ENCODE measurements at regions not wholly inside any gene's neighbourhood (a gene's known extent, or its start where the extent isn't known, plus 50 kb on each side); places are given as distances from the start of the nearest gene placed in this dataset.
A peak's percentile ranks its signal among the peaks of the same experiment; 100 is the strongest.

GRCh38 chr7:121560267-121560990, 164.3 kb upstream of the FAM3C start:
- FAIRE-seq = no peak

GRCh38 chr7:121558288-121558687, 162.2 kb upstream of the FAM3C start:
- FAIRE-seq = no peak

GRCh38 chr7:121557034-121557892, 161.2 kb upstream of the FAM3C start:
- FAIRE-seq = no peak

GRCh38 chr7:121555558-121555957, 159.4 kb upstream of the FAM3C start:
- FAIRE-seq = no peak

GRCh38 chr7:121547544-121548092, 151.5 kb upstream of the FAM3C start:
- peak; percentile 86 for FAIRE-seq

- no peak for FAIRE-seq
These were observed 150.8 kb upstream of the FAM3C start for GRCh38 chr7:121546632-121547543.

GRCh38 chr7:121545418-121545817, 149.3 kb upstream of the FAM3C start:
- FAIRE-seq = no peak

GRCh38 chr7:121544726-121545125, 148.6 kb upstream of the FAM3C start:
- FAIRE-seq = no peak

- no peak for FAIRE-seq
These were observed 148.1 kb upstream of the FAM3C start for GRCh38 chr7:121544238-121544637.

GRCh38 chr7:121541457-121541856, 145.3 kb upstream of the FAM3C start:
- FAIRE-seq = no peak

- FAIRE-seq = no peak
These were observed 144.0 kb upstream of the FAM3C start for GRCh38 chr7:121540138-121540537.

GRCh38 chr7:121537031-121537430, 140.9 kb upstream of the FAM3C start:
- no peak for FAIRE-seq

GRCh38 chr7:121531175-121532070, 135.3 kb upstream of the FAM3C start:
- no peak for FAIRE-seq

- FAIRE-seq = no peak
These were observed 134.4 kb upstream of the FAM3C start for GRCh38 chr7:121530227-121531174.

GRCh38 chr7:121529003-121529402, 132.9 kb upstream of the FAM3C start:
- no peak for FAIRE-seq

GRCh38 chr7:121526210-121526609, 130.1 kb upstream of the FAM3C start:
- peak; percentile 58 for FAIRE-seq

- no peak for FAIRE-seq
These were observed 129.2 kb upstream of the FAM3C start for GRCh38 chr7:121525155-121525819.

- no peak for FAIRE-seq
These were observed 125.7 kb upstream of the FAM3C start for GRCh38 chr7:121521711-121522400.

GRCh38 chr7:121520911-121521310, 124.8 kb upstream of the FAM3C start:
- no peak for FAIRE-seq
